Calu3 (cell line): ENCODE measurements at regions not wholly inside any gene's neighbourhood (a gene's known extent, or its start where the extent isn't known, plus 50 kb on each side); places are given as distances from the start of the nearest gene placed in this dataset.

Source experiments
- BruUV-seq: library from RNA; stranded (reverse); fragments of 400-500 nt; replicated peaks from 2 replicates; lab custom pipeline; 2021; lab: Mats Ljungman, UMichigan
- CTCF ChIA-PET: fragments of 300-600 bp; sonication (Branson Sonifier 250); formaldehyde crosslinking; loops from one replicate; lab custom pipeline; 2022; ENCODE audit warnings: antibody characterized with exemption; lab: Charles Lee
- DNase-seq: peaks from one replicate; pipeline ENCODE4 v3.0.0; 2022
- H3K27ac Mint-ChIP-seq: one replicate; pipeline ENCODE4 v1.8.0; 2022; ENCODE audit warnings: mixed read lengths; ENCODE audit not compliant: unreplicated experiment
- H3K27me3 Mint-ChIP-seq: one replicate; pipeline ENCODE4 v1.8.0; 2022; ENCODE audit warnings: mixed read lengths; ENCODE audit not compliant: unreplicated experiment
- H3K36me3 Mint-ChIP-seq: one replicate; pipeline ENCODE4 v1.8.0; 2022; ENCODE audit warnings: mild to moderate bottlenecking, moderate library complexity, mixed read lengths; ENCODE audit not compliant: insufficient read depth, unreplicated experiment
- H3K4me1 Mint-ChIP-seq: one replicate; pipeline ENCODE4 v1.8.0; 2022; ENCODE audit warnings: mild to moderate bottlenecking, low read depth, mixed read lengths; ENCODE audit not compliant: unreplicated experiment
- H3K4me3 Mint-ChIP-seq: one replicate; pipeline ENCODE4 v1.8.0; 2022; ENCODE audit warnings: mild to moderate bottlenecking, low read depth, moderate library complexity, mixed read lengths; ENCODE audit not compliant: unreplicated experiment
- H3K9me3 Mint-ChIP-seq: one replicate; pipeline ENCODE4 v1.8.0; 2022; ENCODE audit warnings: low read depth, mixed read lengths; ENCODE audit not compliant: unreplicated experiment
- CTCF ChIP-seq: fragments of 200-600 bp; IDR thresholded peaks from one replicate; pipeline ENCODE4 v1.8.0; 2022; ENCODE audit warnings: antibody characterized with exemption; ENCODE audit not compliant: unreplicated experiment
- intact Hi-C: fragments of 100-400 bp; cut with micrococcal nuclease; formaldehyde crosslinking; loops from one replicate; pipeline ENCODE4 v1.10.0; 2022; ENCODE audit not compliant: unreplicated experiment

DNA sequence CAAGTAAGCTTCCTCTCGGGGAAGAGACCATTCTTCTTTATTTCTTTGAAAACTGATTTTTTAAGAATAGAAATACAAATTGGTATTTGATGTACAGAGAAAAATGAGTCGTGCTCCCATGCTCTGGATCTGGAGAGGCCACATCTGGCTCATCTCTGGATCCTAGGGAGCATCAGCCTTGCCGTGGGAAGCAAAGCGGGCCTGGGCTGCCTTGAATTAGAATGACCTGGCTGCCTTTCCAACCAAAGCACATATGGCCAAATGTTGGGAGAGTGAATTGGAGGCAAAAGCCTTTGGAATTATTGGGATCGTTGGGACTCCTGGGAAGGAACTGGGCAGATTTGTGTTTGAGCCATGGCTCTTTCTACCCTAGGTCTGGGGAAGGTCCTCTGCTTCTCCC, 80.0 kb downstream of the SLC25A47 start:
- BruUV-seq, result no TSS peak
- no peak overlapping the region for H3K4me3 Mint-ChIP-seq
- no peak overlapping the region for H3K27ac Mint-ChIP-seq
- H3K4me1 Mint-ChIP-seq, result peaks cover 18% of the 10 kb centered on the region
- TF ChIP-seq CTCF, result no peak
- H3K27me3 Mint-ChIP-seq, result no peaks in the 10 kb centered on the region
- CTCF ChIA-PET, result no interaction called here
- intact Hi-C loops, result no loop called here
- H3K36me3 Mint-ChIP-seq, result no peaks in the 10 kb centered on the region
- no peaks in the 10 kb centered on the region for H3K9me3 Mint-ChIP-seq
- DNase-seq, result no peak

- no peak for DNase-seq
- Mint-ChIP-seq H3K4me1 (peaks cover 18% of the 10 kb centered on the region), H3K9me3 (no peaks in the 10 kb centered on the region), H3K27me3 (no peaks in the 10 kb centered on the region), H3K4me3 (no peak overlapping the region), H3K36me3 (no peaks in the 10 kb centered on the region), H3K27ac (no peak overlapping the region)
- intact Hi-C loops, result no loop called here
- CTCF ChIA-PET, result no interaction called here
- TF ChIP-seq CTCF, result no peak
- no TSS peak for BruUV-seq
Measured at GRCh38 chr14:100403802-100404365, 80.7 kb downstream of the SLC25A47 start.

DNA sequence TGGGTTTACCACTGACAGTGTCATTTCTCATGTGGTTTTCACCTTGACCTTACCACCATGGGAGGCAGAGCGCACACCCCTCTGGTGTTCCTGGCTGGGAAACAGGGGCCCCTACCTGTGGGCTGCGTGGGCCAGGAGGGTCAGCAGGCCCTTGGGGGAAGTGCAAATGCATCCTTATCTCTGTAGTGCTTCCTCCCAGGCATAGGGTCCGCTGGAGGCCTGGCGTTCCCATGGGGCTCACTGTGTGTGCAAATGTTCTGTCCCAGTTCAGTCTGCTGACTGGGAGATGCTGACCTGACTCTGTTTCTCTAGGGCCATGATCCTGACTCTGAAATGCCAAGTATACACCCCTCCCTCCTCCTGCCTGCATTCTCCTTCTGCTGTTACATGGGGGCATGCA, 81.3 kb downstream of the SLC25A47 start:
- H3K27me3 Mint-ChIP-seq, result no peaks in the 10 kb centered on the region
- H3K27ac Mint-ChIP-seq, result no peak overlapping the region
- no peaks in the 10 kb centered on the region for H3K36me3 Mint-ChIP-seq
- H3K9me3 Mint-ChIP-seq, result no peaks in the 10 kb centered on the region
- DNase-seq, result no peak
- no TSS peak for BruUV-seq
- CTCF ChIA-PET, result no interaction called here
- peaks cover 18% of the 10 kb centered on the region for H3K4me1 Mint-ChIP-seq
- intact Hi-C loops, result no loop called here
- TF ChIP-seq CTCF, result no peak
- no peak overlapping the region for H3K4me3 Mint-ChIP-seq

GRCh38 chr14:100405760-100406455, 82.8 kb downstream of the SLC25A47 start:
- Mint-ChIP-seq H3K27ac (no peak overlapping the region), H3K9me3 (no peaks in the 10 kb centered on the region), H3K4me3 (no peak overlapping the region), H3K4me1 (peaks cover 18% of the 10 kb centered on the region), H3K36me3 (no peaks in the 10 kb centered on the region), H3K27me3 (no peaks in the 10 kb centered on the region)
- intact Hi-C loops, result no loop called here
- CTCF ChIA-PET, result no interaction called here
- no peak for DNase-seq
- no peak for TF ChIP-seq CTCF
- BruUV-seq, result no TSS peak
